ENCODE measurements at regions not wholly inside any gene's neighbourhood (a gene's known extent, or its start where the extent isn't known, plus 50 kb on each side); places are given as distances from the start of the nearest gene placed in this dataset.

- no peak for TF ChIP-seq CTCF (IDR thresholded peaks at IDR 0.05)
- TF ChIP-seq EZH2 (IDR thresholded peaks at IDR 0.05; ENCODE audit: borderline replicate concordance, insufficient read depth, low read depth, low read length, poor library complexity, severe bottlenecking), result no peak
Observed at GRCh38 chr2:18265614-18266586, 294.6 kb downstream of the RDH14 start.

Data from B cell (primary cell).